Kidney (tissue), 13 donors: ENCODE measurements at regions not wholly inside any gene's neighbourhood (a gene's known extent, or its start where the extent isn't known, plus 50 kb on each side); places are given as distances from the start of the nearest gene placed in this dataset.

Source experiments
- DNase-seq, 5 donors: peaks; one replicate each; pipeline ENCODE4 v3.0.0-alpha.2; 2013 to 2020
- FAIRE-seq: peaks from 2 replicates; lab custom pipeline; 2012; peaks lifted over from hg19 to GRCh38; lab: Jason Lieb, UNC
- H3K27ac ChIP-seq, 2 donors: one replicate each; pipeline ENCODE4 v1.7.0; 2013; ENCODE audit warnings: low read depth in 2 of 2, low read length in 2 of 2, inconsistent platforms in 1 of 2
- H3K27me3 ChIP-seq: one replicate; pipeline ENCODE4 v1.7.1; 2013; ENCODE audit warnings: low read length, inconsistent platforms; ENCODE audit not compliant: control insufficient read depth, insufficient read depth
- H3K36me3 ChIP-seq, 3 donors: one replicate each; pipeline versions ENCODE4 v1.7.0 to v1.7.1; 2013; ENCODE audit warnings: low read length in 3 of 3, control low read depth in 1 of 3, inconsistent platforms in 1 of 3; ENCODE audit not compliant: insufficient read depth in 3 of 3, control insufficient read depth in 2 of 3
- H3K4me1 ChIP-seq, 3 donors: one replicate each; pipeline versions ENCODE4 v1.7.0 to v1.7.1; 2013; ENCODE audit warnings: low read length in 3 of 3, inconsistent platforms in 1 of 3, low read depth in 1 of 3; ENCODE audit not compliant: control insufficient read depth in 2 of 3, insufficient read depth in 2 of 3
- H3K4me3 ChIP-seq, 3 donors: one replicate each; pipeline versions ENCODE4 v1.7.0 to v1.8.1; 2013; ENCODE audit warnings: low read length in 3 of 3, control low read depth in 1 of 3, inconsistent platforms in 1 of 3
- H3K9ac ChIP-seq, 3 donors: one replicate each; pipeline versions ENCODE4 v1.7.0 to v1.7.1; 2013; ENCODE audit warnings: low read length in 3 of 3, control low read depth in 1 of 3, inconsistent platforms in 1 of 3
- H3K9me3 ChIP-seq, 3 donors: one replicate each; pipeline versions ENCODE4 v1.7.0 to v1.7.1; 2013; ENCODE audit warnings: low read length in 3 of 3, control low read depth in 1 of 3, inconsistent platforms in 1 of 3; ENCODE audit not compliant: control insufficient read depth in 2 of 3, insufficient read depth in 1 of 3
- CTCF ChIP-seq: IDR thresholded peaks from 3 replicates; pipeline ENCODE4 v1.5.1; 2012; ENCODE audit warnings: mild to moderate bottlenecking, moderate library complexity, borderline replicate concordance; ENCODE audit not compliant: insufficient read depth; ENCODE audit errors: extremely low read depth
- intact Hi-C: fragments of 100-400 bp; cut with DNase I; formaldehyde crosslinking; loops from one replicate; pipeline ENCODE4 v1.11.1; 2022
- donor health status: control.
- donor health status: control.
- donor health status: control.
- donor health status: control.
- donor health status: control.
- donor health status: DM: yes; HTN: yes; CAD: no.
- donor health status: Normal renal cell carcinoma (clear cell type).

GRCh38 chr5:164958688-164959087 lies 1453.3 kb downstream of the MAT2B start:
- no peak for FAIRE-seq
- DNase-seq, result no peak
- H3K4me3 ChIP-seq, result no peak overlapping the region
- intact Hi-C loops, result no loop called here
- TF ChIP-seq CTCF, result no peak
- no peaks in the 10 kb centered on the region for H3K36me3 ChIP-seq
- no peak overlapping the region for H3K27ac ChIP-seq
- no peaks in the 10 kb centered on the region for H3K4me1 ChIP-seq
- no peaks in the 10 kb centered on the region for H3K27me3 ChIP-seq
- H3K9me3 ChIP-seq, result no peaks in the 10 kb centered on the region
- no peak overlapping the region for H3K9ac ChIP-seq

DNA sequence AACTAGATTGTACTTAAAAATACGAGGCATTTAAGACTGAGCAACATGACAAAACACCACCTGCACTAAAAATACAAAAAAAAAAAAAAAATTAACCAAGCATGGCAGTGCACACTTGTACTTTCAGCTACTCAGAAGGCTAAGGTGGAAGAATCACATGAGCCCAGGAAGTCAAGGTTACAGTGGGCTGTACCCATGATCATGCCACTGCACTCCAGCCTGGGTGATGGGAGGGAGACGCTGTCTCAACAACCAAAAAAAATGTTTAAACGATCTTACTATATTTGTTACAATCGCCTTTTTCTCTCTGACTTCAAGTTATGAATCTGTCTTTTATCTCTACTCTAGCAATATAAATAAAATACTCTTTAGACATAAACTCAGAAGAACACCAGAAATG lies 1454.3 kb downstream of the MAT2B start:
- Histone ChIP-seq H3K4me1 (no peaks in the 10 kb centered on the region), H3K9ac (no peak overlapping the region), H3K4me3 (no peak overlapping the region), H3K27ac (no peak overlapping the region), H3K36me3 (no peaks in the 10 kb centered on the region), H3K27me3 (no peaks in the 10 kb centered on the region), H3K9me3 (no peaks in the 10 kb centered on the region)
- no peak for TF ChIP-seq CTCF
- intact Hi-C loops, result no loop called here
- FAIRE-seq, result no peak
- peak in 1 of 5 donors; percentile 5 for DNase-seq

DNA sequence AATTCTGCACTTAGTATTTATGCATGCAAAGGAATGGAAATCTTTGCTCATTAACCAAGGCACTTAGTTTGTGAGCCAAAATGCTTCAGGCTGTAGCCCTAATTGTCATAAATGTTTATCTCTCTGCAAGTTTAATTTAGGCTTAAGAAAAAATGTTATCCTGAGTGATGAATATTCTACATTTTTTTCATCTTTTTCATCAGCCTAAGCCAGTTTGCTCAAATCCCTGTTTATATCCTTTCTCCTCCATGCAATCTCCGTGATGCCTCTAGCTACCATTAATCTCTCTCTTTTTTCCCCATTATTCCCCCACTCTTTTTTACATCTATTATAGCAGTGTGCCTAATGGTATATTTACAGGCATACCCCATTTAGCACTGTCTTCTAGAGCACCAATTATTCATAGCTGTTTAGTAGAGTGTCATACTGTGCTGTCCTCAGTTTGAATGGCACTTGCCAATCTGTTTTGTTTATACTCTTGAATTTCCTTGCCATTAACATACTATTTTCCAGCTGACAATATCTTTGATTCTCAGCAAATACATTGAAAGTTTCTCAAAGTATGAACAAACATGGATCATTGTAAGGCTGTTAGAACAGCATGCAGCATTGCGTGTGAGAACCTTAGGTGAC lies 1457.0 kb downstream of the MAT2B start:
- Histone ChIP-seq H3K27me3 (no peaks in the 10 kb centered on the region), H3K4me1 (no peaks in the 10 kb centered on the region), H3K4me3 (no peak overlapping the region), H3K9ac (no peak overlapping the region), H3K36me3 (no peaks in the 10 kb centered on the region), H3K9me3 (no peaks in the 10 kb centered on the region), H3K27ac (no peak overlapping the region)
- intact Hi-C loops, result no loop called here
- no peak for TF ChIP-seq CTCF
- no peak for FAIRE-seq
- DNase-seq, result no peak

GRCh38 chr5:164966611-164967010 lies 1461.2 kb downstream of the MAT2B start:
- intact Hi-C loops, result no loop called here
- no peak for TF ChIP-seq CTCF
- Histone ChIP-seq H3K4me3 (no peak overlapping the region), H3K27me3 (no peaks in the 10 kb centered on the region), H3K4me1 (no peaks in the 10 kb centered on the region), H3K27ac (no peak overlapping the region), H3K36me3 (no peaks in the 10 kb centered on the region), H3K9ac (no peak overlapping the region), H3K9me3 (no peaks in the 10 kb centered on the region)
- no peak for DNase-seq
- no peak for FAIRE-seq
